MCF 10A (cell line): ENCODE measurements at regions not wholly inside any gene's neighbourhood (a gene's known extent, or its start where the extent isn't known, plus 50 kb on each side); places are given as distances from the start of the nearest gene placed in this dataset.
"Not testable (repeated sequence)": the region's sequence is repeated elsewhere in the genome, so short reads cannot be mapped to it uniquely, and the experiment has no call there.

Source experiments
- BruUV-seq: library from RNA; stranded (reverse); fragments of 400-500 nt; replicated peaks from 2 replicates; lab custom pipeline; 2021; lab: Mats Ljungman, UMichigan
- CTCF ChIA-PET: fragments of 300-600 bp; sonication (Branson Sonifier 250); formaldehyde crosslinking; extraction: SDS; loops from one replicate; lab custom pipeline; 2021; ENCODE audit warnings: antibody characterized with exemption, inconsistent platforms; lab: Yijun Ruan, JAX
- POLR2A ChIA-PET: fragments of 300-600, 350-650 bp; sonication (Branson Sonifier 250); formaldehyde crosslinking; extraction: SDS; loops from one replicate; lab custom pipeline; 2020; ENCODE audit warnings: antibody characterized with exemption, inconsistent platforms; lab: Yijun Ruan, JAX
- DNase-seq: peaks from one replicate; pipeline ENCODE4 v3.0.0-alpha.2; 2018; ENCODE audit not compliant: unreplicated experiment
- H3K27ac Mint-ChIP-seq: one replicate; pipeline ENCODE4 v1.8.0; 2022; ENCODE audit warnings: mild to moderate bottlenecking, low read depth, mixed read lengths; ENCODE audit not compliant: unreplicated experiment
- H3K27me3 Mint-ChIP-seq: one replicate; pipeline ENCODE4 v1.8.0; 2022; ENCODE audit warnings: mixed read lengths; ENCODE audit not compliant: insufficient read depth, unreplicated experiment
- H3K36me3 Mint-ChIP-seq: one replicate; pipeline ENCODE4 v1.8.0; 2022; ENCODE audit warnings: mild to moderate bottlenecking, moderate library complexity, mixed read lengths; ENCODE audit not compliant: insufficient read depth, unreplicated experiment
- H3K4me1 Mint-ChIP-seq: one replicate; pipeline ENCODE4 v1.8.0; 2022; ENCODE audit warnings: mixed read lengths; ENCODE audit not compliant: insufficient read depth, unreplicated experiment
- H3K4me3 Mint-ChIP-seq: one replicate; pipeline ENCODE4 v1.8.0; 2022; ENCODE audit warnings: mild to moderate bottlenecking, moderate library complexity, mixed read lengths; ENCODE audit not compliant: unreplicated experiment
- H3K9me3 Mint-ChIP-seq: one replicate; pipeline ENCODE4 v1.8.0; 2022; ENCODE audit warnings: mixed read lengths; ENCODE audit not compliant: unreplicated experiment
- intact Hi-C: fragments of 100-400 bp; cut with micrococcal nuclease; formaldehyde crosslinking; loops from 2 replicates; pipeline ENCODE4 v1.14.1; 2022

- POLR2A ChIA-PET, H3K4me3 Mint-ChIP-seq, H3K27me3 Mint-ChIP-seq, intact Hi-C loops, H3K27ac Mint-ChIP-seq, H3K4me1 Mint-ChIP-seq, H3K36me3 Mint-ChIP-seq, BruUV-seq, CTCF ChIA-PET, DNase-seq: not testable (repeated sequence)
- peaks cover 38% of the 10 kb centered on the region for H3K9me3 Mint-ChIP-seq
Observed at GRCh38 chr22:11057955-11058547, 4469.9 kb upstream of the OR11H1 start.

DNA sequence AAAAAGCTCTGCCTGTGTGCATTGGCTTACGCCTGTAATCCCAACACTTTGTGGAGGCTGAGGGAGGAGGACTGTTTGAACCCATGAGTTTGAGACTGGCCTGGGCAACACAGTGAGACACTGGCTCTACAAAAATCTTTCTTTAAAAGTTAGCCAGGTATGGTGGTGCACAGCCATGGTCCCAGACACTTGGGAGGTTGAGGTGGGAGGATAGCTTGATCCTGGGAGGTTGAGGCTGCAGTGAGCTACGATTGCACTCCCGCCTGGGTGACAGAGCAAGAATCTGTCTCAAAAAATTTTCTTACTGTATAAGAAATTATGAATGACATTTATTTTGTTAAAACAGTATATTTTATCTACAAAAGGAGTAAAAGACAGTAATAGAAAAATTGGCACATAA, 4468.9 kb upstream of the OR11H1 start:
- H3K27ac Mint-ChIP-seq, DNase-seq, H3K36me3 Mint-ChIP-seq, H3K4me3 Mint-ChIP-seq, CTCF ChIA-PET, intact Hi-C loops, H3K4me1 Mint-ChIP-seq, POLR2A ChIA-PET, H3K27me3 Mint-ChIP-seq, BruUV-seq: not testable (repeated sequence)
- H3K9me3 Mint-ChIP-seq = peaks cover 45% of the 10 kb centered on the region

DNA sequence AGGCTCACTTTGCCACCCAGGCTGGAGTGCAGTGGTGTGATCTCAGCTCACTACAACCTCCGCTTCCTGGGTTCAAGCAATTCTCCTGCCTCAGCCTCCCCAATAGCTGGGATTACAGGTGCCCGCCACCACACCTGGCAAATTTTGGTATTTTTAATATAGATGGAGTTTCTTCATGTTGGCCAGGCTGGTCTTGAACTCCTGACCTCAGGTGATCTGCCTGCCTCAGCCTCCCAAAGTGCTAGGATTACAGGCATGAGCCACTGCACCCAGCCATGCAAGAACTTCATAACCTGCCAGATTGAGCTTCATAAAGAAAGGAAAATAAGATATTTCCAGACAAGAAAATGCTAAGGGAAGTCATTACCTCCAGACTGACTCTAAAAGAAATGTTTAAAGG, 4467.2 kb upstream of the OR11H1 start:
- POLR2A ChIA-PET, BruUV-seq, CTCF ChIA-PET, H3K4me3 Mint-ChIP-seq, H3K4me1 Mint-ChIP-seq, H3K27ac Mint-ChIP-seq, H3K27me3 Mint-ChIP-seq, intact Hi-C loops, H3K36me3 Mint-ChIP-seq, DNase-seq: not testable (repeated sequence)
- H3K9me3 Mint-ChIP-seq = peaks cover 44% of the 10 kb centered on the region

DNA sequence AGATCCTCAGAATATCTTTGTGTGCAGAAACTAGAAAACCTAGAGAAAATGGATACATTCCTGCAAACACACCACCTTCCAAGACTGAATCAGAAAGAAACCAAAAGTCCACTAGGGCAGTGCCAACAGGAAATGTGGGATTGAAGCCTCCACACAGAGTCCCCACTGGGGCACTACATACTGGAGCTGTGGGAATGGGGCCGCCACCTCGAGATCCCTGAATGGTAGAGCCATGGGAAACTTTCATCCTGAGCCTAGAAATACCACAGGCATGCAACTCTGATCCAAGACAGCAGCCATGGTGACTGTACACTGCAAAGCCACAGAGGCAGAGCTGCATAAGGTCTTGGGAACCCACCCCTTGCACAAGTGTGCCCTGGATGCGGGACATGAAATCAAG, 4465.5 kb upstream of the OR11H1 start:
- CTCF ChIA-PET, intact Hi-C loops, H3K4me3 Mint-ChIP-seq, H3K27me3 Mint-ChIP-seq, H3K4me1 Mint-ChIP-seq, BruUV-seq, DNase-seq, H3K27ac Mint-ChIP-seq, H3K36me3 Mint-ChIP-seq, POLR2A ChIA-PET: not testable (repeated sequence)
- H3K9me3 Mint-ChIP-seq = peaks cover 56% of the 10 kb centered on the region

- intact Hi-C loops, H3K27me3 Mint-ChIP-seq, H3K4me3 Mint-ChIP-seq, H3K4me1 Mint-ChIP-seq, BruUV-seq, POLR2A ChIA-PET, H3K36me3 Mint-ChIP-seq, DNase-seq, CTCF ChIA-PET, H3K27ac Mint-ChIP-seq: not testable (repeated sequence)
- H3K9me3 Mint-ChIP-seq = peaks cover 63% of the 10 kb centered on the region
Observed at GRCh38 chr22:11063022-11063685, 4464.8 kb upstream of the OR11H1 start.

GRCh38 chr22:11065210-11065609, 4462.8 kb upstream of the OR11H1 start:
- POLR2A ChIA-PET, H3K4me1 Mint-ChIP-seq, H3K4me3 Mint-ChIP-seq, intact Hi-C loops, H3K27me3 Mint-ChIP-seq, H3K36me3 Mint-ChIP-seq, H3K27ac Mint-ChIP-seq, DNase-seq, BruUV-seq, CTCF ChIA-PET: not testable (repeated sequence)
- peaks cover 57% of the 10 kb centered on the region for H3K9me3 Mint-ChIP-seq

GRCh38 chr22:11065876-11066457, 4462.0 kb upstream of the OR11H1 start:
- H3K9me3 Mint-ChIP-seq = peaks cover 52% of the 10 kb centered on the region
- CTCF ChIA-PET, H3K4me1 Mint-ChIP-seq, BruUV-seq, H3K27me3 Mint-ChIP-seq, H3K36me3 Mint-ChIP-seq, H3K4me3 Mint-ChIP-seq, DNase-seq, intact Hi-C loops, POLR2A ChIA-PET, H3K27ac Mint-ChIP-seq: not testable (repeated sequence)
